Brain pericyte (primary cell): ENCODE measurements at regions not wholly inside any gene's neighbourhood (a gene's known extent, or its start where the extent isn't known, plus 50 kb on each side); places are given as distances from the start of the nearest gene placed in this dataset.

ENCODE experiments used
- DNase-seq: peaks from one replicate; pipeline ENCODE4 v3.0.0-alpha.2; 2012; ENCODE audit warnings: low read depth, low spot score

- no peak for DNase-seq
Measured at GRCh38 chr7:85510287-85510686, 323.4 kb upstream of the SEMA3D start.

- DNase-seq, result no peak
Measured at GRCh38 chr7:85509476-85509875, 322.6 kb upstream of the SEMA3D start.

- DNase-seq, result no peak
Measured at GRCh38 chr7:85508642-85509410, 322.0 kb upstream of the SEMA3D start.

- no peak for DNase-seq
Measured at GRCh38 chr7:85498031-85498430, 311.2 kb upstream of the SEMA3D start.

GRCh38 chr7:85489498-85489897 is 302.6 kb upstream of the SEMA3D start:
- no peak for DNase-seq

- DNase-seq, result no peak
Measured at GRCh38 chr7:85488406-85488805, 301.6 kb upstream of the SEMA3D start.

- no peak for DNase-seq
Measured at GRCh38 chr7:85483177-85483576, 296.3 kb upstream of the SEMA3D start.

GRCh38 chr7:85480666-85481065 is 293.8 kb upstream of the SEMA3D start:
- DNase-seq, result no peak

- no peak for DNase-seq
Measured at GRCh38 chr7:85479918-85480643, 293.2 kb upstream of the SEMA3D start.

- no peak for DNase-seq
Measured at GRCh38 chr7:85478530-85478929, 291.7 kb upstream of the SEMA3D start.

GRCh38 chr7:85475476-85475875 is 288.6 kb upstream of the SEMA3D start:
- DNase-seq, result no peak

- DNase-seq, result no peak
Measured at GRCh38 chr7:85475071-85475470, 288.2 kb upstream of the SEMA3D start.

- DNase-seq, result no peak
Measured at GRCh38 chr7:85474234-85474633, 287.4 kb upstream of the SEMA3D start.

GRCh38 chr7:85471740-85472139 is 284.9 kb upstream of the SEMA3D start:
- DNase-seq, result no peak

GRCh38 chr7:85471307-85471706 is 284.5 kb upstream of the SEMA3D start:
- DNase-seq, result no peak

- DNase-seq, result no peak
Measured at GRCh38 chr7:85469446-85470010, 282.7 kb upstream of the SEMA3D start.

- DNase-seq, result no peak
Measured at GRCh38 chr7:85464042-85464651, 277.3 kb upstream of the SEMA3D start.

GRCh38 chr7:85462671-85463070 is 275.8 kb upstream of the SEMA3D start:
- no peak for DNase-seq

- DNase-seq, result no peak
Measured at GRCh38 chr7:85457911-85458310, 271.1 kb upstream of the SEMA3D start.

- no peak for DNase-seq
Measured at GRCh38 chr7:85456254-85456653, 269.4 kb upstream of the SEMA3D start.

GRCh38 chr7:85454904-85455303 is 268.0 kb upstream of the SEMA3D start:
- no peak for DNase-seq

GRCh38 chr7:85452674-85453073 is 265.8 kb upstream of the SEMA3D start:
- DNase-seq, result no peak
